Panc1 (cell line): ENCODE measurements at regions not wholly inside any gene's neighbourhood (a gene's known extent, or its start where the extent isn't known, plus 50 kb on each side); places are given as distances from the start of the nearest gene placed in this dataset.
"Not testable (repeated sequence)": the region's sequence is repeated elsewhere in the genome, so short reads cannot be mapped to it uniquely, and the experiment has no call there.

Experiments
- ATAC-seq: fragments of 200-7000 bp; cut with Tn5 transposase; 2 replicates; pipeline ENCODE4 v1.9.1; 2020; ENCODE audit warnings: mild to moderate bottlenecking, moderate library complexity
- BruUV-seq: library from RNA; stranded (reverse); fragments of 400-500 nt; replicated peaks from 2 replicates; lab custom pipeline; 2021; lab: Mats Ljungman, UMichigan
- CTCF ChIA-PET: fragments of 300-600 bp; sonication (Branson Sonifier 250); formaldehyde crosslinking; loops from one replicate; lab custom pipeline; 2022; ENCODE audit warnings: antibody characterized with exemption; lab: Charles Lee
- POLR2A ChIA-PET: fragments of 300-600 bp; sonication (Branson Sonifier 250); formaldehyde crosslinking; loops from one replicate; lab custom pipeline; 2022; ENCODE audit warnings: antibody characterized with exemption; lab: Charles Lee
- DNase-seq: peaks from one replicate; pipeline ENCODE4 v3.0.0-alpha.2; 2010; ENCODE audit warnings: low read depth, low spot score
- H3K27ac ChIP-seq: 2 replicates; pipeline ENCODE4 v1.5.1; 2011; ENCODE audit warnings: mild to moderate bottlenecking, low read length, inconsistent platforms
- H3K27me3 ChIP-seq: fragments of 200-500 bp; sonication (Bioruptor generic); 2 replicates; pipeline ENCODE4 v1.6.0; 2014; ENCODE audit warnings: low read length, inconsistent platforms; ENCODE audit not compliant: control insufficient read depth, insufficient read depth
- H3K36me3 ChIP-seq: fragments of 200-500 bp; sonication (Bioruptor generic); 2 replicates; pipeline ENCODE4 v1.5.1; 2014; ENCODE audit warnings: inconsistent platforms, mild to moderate bottlenecking, low read length, moderate library complexity; ENCODE audit not compliant: control insufficient read depth, insufficient read depth
- H3K4me1 ChIP-seq: 2 replicates; pipeline ENCODE4 v1.5.1; 2011; ENCODE audit warnings: inconsistent platforms, mild to moderate bottlenecking, low read length, moderate library complexity; ENCODE audit not compliant: control insufficient read depth, insufficient read depth
- H3K4me3 ChIP-seq, 2 experiments: 2 replicates each; pipeline ENCODE4 v1.5.1; 2011 to 2012; ENCODE audit warnings: low read depth in 2 of 2, low read length in 2 of 2, mild to moderate bottlenecking in 2 of 2, inconsistent platforms in 1 of 2, moderate library complexity in 1 of 2
- H3K9me3 ChIP-seq: fragments of 200-500 bp; sonication (Bioruptor generic); 2 replicates; pipeline ENCODE4 v1.5.1; 2014; ENCODE audit warnings: low read depth, mild to moderate bottlenecking, inconsistent platforms, low read length, moderate library complexity; ENCODE audit not compliant: control insufficient read depth, insufficient read depth
- POLR2AphosphoS5 ChIP-seq: IDR thresholded peaks from 2 replicates; pipeline ENCODE4 v1.6.1; 2012; ENCODE audit warnings: mild to moderate bottlenecking, low read depth, low read length, moderate library complexity
- REST ChIP-seq, 2 experiments: IDR thresholded peaks; 2 replicates each; pipeline ENCODE4 v1.6.1; 2011 to 2012; ENCODE audit warnings: low read depth in 2 of 2, control low read depth in 1 of 2, low read length in 1 of 2, mild to moderate bottlenecking in 1 of 2, moderate library complexity in 1 of 2; ENCODE audit not compliant: insufficient read depth in 1 of 2
- SIN3A ChIP-seq: IDR thresholded peaks from 2 replicates; pipeline ENCODE4 v1.6.1; 2012; ENCODE audit warnings: low read depth, mild to moderate bottlenecking, low read length, moderate library complexity, borderline replicate concordance; ENCODE audit not compliant: insufficient read depth
- TCF7L2 ChIP-seq: IDR thresholded peaks from 2 replicates; pipeline ENCODE4 v1.6.1; 2011; ENCODE audit warnings: mild to moderate bottlenecking, low read depth, low read length, inconsistent platforms
- in situ Hi-C: cut with HindIII; loops from 2 replicates; pipeline ENCODE4 v1.10.0; 2016; ENCODE audit warnings: low sequenced_read_pairs, low pct_unique_long_range_greater_than_20kb
- intact Hi-C: fragments of 100-400 bp; cut with micrococcal nuclease; formaldehyde crosslinking; loops from one replicate; pipeline ENCODE4 v1.10.0; 2022; ENCODE audit not compliant: unreplicated experiment
- TF ChIP-seq, protein P1 (sequence below): fragments of 450-650 bp; IDR thresholded peaks from 2 replicates; pipeline ENCODE4 v1.5.1; 2017; ENCODE audit warnings: mild to moderate bottlenecking

DNA sequence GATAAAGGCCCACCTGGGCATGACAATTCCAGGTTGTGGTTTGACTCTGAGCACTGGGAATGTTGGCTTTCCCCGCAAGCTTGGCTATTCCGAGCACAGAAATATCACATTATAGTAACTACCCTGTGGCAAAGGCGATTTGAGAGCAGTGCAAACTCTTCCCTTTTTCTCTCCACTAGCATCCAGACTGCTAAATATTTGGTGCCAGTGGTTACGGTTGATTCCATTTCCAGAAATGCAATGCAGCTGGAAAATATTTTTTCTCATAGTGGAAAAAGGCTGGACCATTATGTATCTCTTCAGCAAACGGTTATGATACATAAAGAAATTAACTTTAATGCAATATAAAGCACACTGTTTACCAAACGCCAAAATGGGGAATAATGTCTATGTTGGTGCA is 158.0 kb downstream of the ENC1 start:
- ATAC-seq (no peak), DNase-seq (no peak)
- intact Hi-C loops: no loop called here
- in situ Hi-C loops: no loop called here
- BruUV-seq: no TSS peak
- Histone ChIP-seq H3K4me1 (no peaks in the 10 kb centered on the region), H3K4me3 (no peak overlapping the region), H3K9me3 (no peaks in the 10 kb centered on the region), H3K27me3 (no peaks in the 10 kb centered on the region), H3K27ac (no peak overlapping the region), H3K36me3 (no peaks in the 10 kb centered on the region)
- POLR2A ChIA-PET: no interaction called here
- TF ChIP-seq REST (IDR thresholded peaks at IDR 0.05; ENCODE audit: insufficient read depth in 1 of 2, low read depth in 2 of 2, low read length in 1 of 2): no peak
- TF ChIP-seq, protein P1, sequence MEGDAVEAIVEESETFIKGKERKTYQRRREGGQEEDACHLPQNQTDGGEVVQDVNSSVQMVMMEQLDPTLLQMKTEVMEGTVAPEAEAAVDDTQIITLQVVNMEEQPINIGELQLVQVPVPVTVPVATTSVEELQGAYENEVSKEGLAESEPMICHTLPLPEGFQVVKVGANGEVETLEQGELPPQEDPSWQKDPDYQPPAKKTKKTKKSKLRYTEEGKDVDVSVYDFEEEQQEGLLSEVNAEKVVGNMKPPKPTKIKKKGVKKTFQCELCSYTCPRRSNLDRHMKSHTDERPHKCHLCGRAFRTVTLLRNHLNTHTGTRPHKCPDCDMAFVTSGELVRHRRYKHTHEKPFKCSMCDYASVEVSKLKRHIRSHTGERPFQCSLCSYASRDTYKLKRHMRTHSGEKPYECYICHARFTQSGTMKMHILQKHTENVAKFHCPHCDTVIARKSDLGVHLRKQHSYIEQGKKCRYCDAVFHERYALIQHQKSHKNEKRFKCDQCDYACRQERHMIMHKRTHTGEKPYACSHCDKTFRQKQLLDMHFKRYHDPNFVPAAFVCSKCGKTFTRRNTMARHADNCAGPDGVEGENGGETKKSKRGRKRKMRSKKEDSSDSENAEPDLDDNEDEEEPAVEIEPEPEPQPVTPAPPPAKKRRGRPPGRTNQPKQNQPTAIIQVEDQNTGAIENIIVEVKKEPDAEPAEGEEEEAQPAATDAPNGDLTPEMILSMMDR: no peak
- TF ChIP-seq POLR2AphosphoS5: no peak
- no peak for TF ChIP-seq TCF7L2
- no peak for TF ChIP-seq SIN3A
- CTCF ChIA-PET: no interaction called here

DNA sequence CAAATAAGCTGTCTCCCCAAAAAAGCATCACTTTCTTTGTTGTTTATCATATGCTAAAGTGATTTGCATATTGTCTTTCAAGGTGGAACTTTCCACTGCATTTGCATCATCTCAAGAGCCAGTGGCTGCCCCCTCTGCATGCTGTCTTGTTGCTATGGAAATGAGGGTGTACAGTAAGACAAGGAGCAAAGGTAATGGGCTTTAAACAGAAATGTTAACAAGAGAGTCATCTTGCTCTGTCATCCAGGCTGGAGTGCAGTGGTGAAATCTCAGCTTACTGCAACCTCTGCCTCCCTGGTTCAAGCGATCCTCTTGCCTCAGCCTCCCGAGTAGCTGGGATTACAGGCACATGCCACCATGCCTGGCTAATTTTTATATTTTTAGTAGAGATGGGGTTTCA is 159.2 kb downstream of the ENC1 start:
- CTCF ChIA-PET, intact Hi-C loops, H3K9me3 ChIP-seq, ATAC-seq, in situ Hi-C loops, H3K4me1 ChIP-seq, H3K27me3 ChIP-seq, H3K27ac ChIP-seq, BruUV-seq, DNase-seq, H3K4me3 ChIP-seq, H3K36me3 ChIP-seq: not testable (repeated sequence)
- POLR2A ChIA-PET: interaction anchor here (0.7 kb wide), 1 partner anchor 792 kb away, joined by 3 read pairs; no protein-coding TSS in a partner anchor

- Histone ChIP-seq H3K4me1 (no peaks in the 10 kb centered on the region), H3K9me3 (no peaks in the 10 kb centered on the region), H3K27ac (no peak overlapping the region), H3K27me3 (no peaks in the 10 kb centered on the region), H3K4me3 (no peak overlapping the region), H3K36me3 (no peaks in the 10 kb centered on the region)
- no peak for TF ChIP-seq TCF7L2
- TF ChIP-seq, protein P1: no peak
- no peak for TF ChIP-seq REST (IDR thresholded peaks at IDR 0.05; ENCODE audit: insufficient read depth in 1 of 2, low read depth in 2 of 2, low read length in 1 of 2)
- no peak for TF ChIP-seq SIN3A
- TF ChIP-seq POLR2AphosphoS5: no peak
- ATAC-seq: no peak
- CTCF ChIA-PET: no interaction called here
- POLR2A ChIA-PET: interaction anchor here (0.5 kb wide), 1 partner anchor 46 kb away, joined by 3 read pairs; no protein-coding TSS in a partner anchor
- DNase-seq: no peak
- in situ Hi-C loops: no loop called here
- intact Hi-C loops: no loop called here
- no TSS peak for BruUV-seq
These were observed 160.3 kb downstream of the ENC1 start for GRCh38 chr5:74480201-74480600.
